GM21367 (cell line): ENCODE measurements at regions not wholly inside any gene's neighbourhood (a gene's known extent, or its start where the extent isn't known, plus 50 kb on each side); places are given as distances from the start of the nearest gene placed in this dataset.

Experiments used
- ATAC-seq: cut with Tn5 transposase; IDR thresholded peaks from one replicate; pipeline ENCODE4 v1.9.1; 2021; ENCODE audit not compliant: unreplicated experiment

- ATAC-seq = no peak
Observed at GRCh38 chr1:102083192-102083591, 86.5 kb upstream of the OLFM3 start.

GRCh38 chr1:102074874-102075273 lies 78.1 kb upstream of the OLFM3 start:
- ATAC-seq = no peak

- ATAC-seq = no peak
Observed at GRCh38 chr1:102071451-102071850, 74.7 kb upstream of the OLFM3 start.

GRCh38 chr1:102050556-102050955 lies 53.8 kb upstream of the OLFM3 start:
- ATAC-seq = no peak

GRCh38 chr1:102047724-102048123 lies 51.0 kb upstream of the OLFM3 start:
- no peak for ATAC-seq
